Esophagus squamous epithelium (tissue), 4 donors: ENCODE measurements at regions not wholly inside any gene's neighbourhood (a gene's known extent, or its start where the extent isn't known, plus 50 kb on each side); places are given as distances from the start of the nearest gene placed in this dataset.

Source experiments
- CTCF ChIP-seq, 6 experiments: fragments of 450-650 bp in 4 of 6; fragments of 200-600 bp in 2 of 6; sonication (generic) in 2 of 6; IDR thresholded peaks; one replicate each; pipeline ENCODE4 v1.5.1; 2016 to 2019; ENCODE audit warnings: antibody characterized with exemption in 6 of 6, mild to moderate bottlenecking in 4 of 6, moderate library complexity in 4 of 6
- POLR2A ChIP-seq, 4 donors: fragments of 450-650 bp; IDR thresholded peaks; one replicate each; pipeline ENCODE4 v1.6.1; 2017; ENCODE audit warnings: antibody characterized with exemption in 4 of 4, mild to moderate bottlenecking in 4 of 4, moderate library complexity in 3 of 4

DNA sequence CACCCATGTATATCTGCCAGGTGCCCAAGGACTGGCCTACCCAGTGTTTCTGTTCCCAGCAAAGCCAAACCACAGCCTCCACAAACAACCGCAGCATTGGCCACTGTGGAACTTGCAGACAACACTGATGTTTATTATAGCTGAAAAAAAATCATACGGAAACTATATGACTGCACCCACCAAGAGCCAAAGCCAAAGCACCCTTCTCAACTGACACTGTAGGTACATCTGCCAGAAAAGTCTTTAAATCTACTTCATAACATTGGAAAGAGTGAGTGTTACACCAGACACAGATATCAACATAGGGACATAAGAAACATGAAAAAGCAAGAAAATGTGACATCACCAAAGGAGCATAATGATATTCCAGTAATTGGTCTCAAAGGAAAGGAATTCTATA is 428.0 kb downstream of the PSAT1 start:
- no peak for TF ChIP-seq CTCF (IDR thresholded peaks at IDR 0.05)
- TF ChIP-seq POLR2A (IDR thresholded peaks at IDR 0.05) = no peak
